Activated B cell treated with CpG ODN at 0.5 μM for 24 hours (primary cell): ENCODE measurements at regions not wholly inside any gene's neighbourhood (a gene's known extent, or its start where the extent isn't known, plus 50 kb on each side); places are given as distances from the start of the nearest gene placed in this dataset.

Source experiments
- ATAC-seq: fragments of 200-7000 bp; cut with Tn5 transposase; one replicate; pipeline ENCODE4 v1.10.0; 2021; ENCODE audit warnings: low read depth, mild to moderate bottlenecking, moderate library complexity
- CTCF ChIA-PET: fragments of 350-600 bp; sonication (Branson Sonifier 250); formaldehyde crosslinking; loops from one replicate; lab custom pipeline; 2021; ENCODE audit warnings: antibody characterized with exemption; lab: Charles Lee
- POLR2A ChIA-PET: fragments of 350-600 bp; sonication (Branson Sonifier 250); formaldehyde crosslinking; loops from one replicate; lab custom pipeline; 2021; ENCODE audit warnings: antibody characterized with exemption; lab: Charles Lee
- DNase-seq: peaks from one replicate; pipeline ENCODE4 v3.0.0; 2022
- H3K27ac Mint-ChIP-seq: one replicate; pipeline ENCODE4 v1.8.0; 2020; ENCODE audit warnings: mixed read lengths
- H3K27me3 Mint-ChIP-seq: one replicate; pipeline ENCODE4 v1.8.0; 2021; ENCODE audit warnings: mixed read lengths
- H3K36me3 Mint-ChIP-seq: one replicate; pipeline ENCODE4 v1.8.0; 2021; ENCODE audit warnings: low read depth, mixed read lengths
- H3K4me1 Mint-ChIP-seq: one replicate; pipeline ENCODE4 v1.8.0; 2021; ENCODE audit warnings: mixed read lengths
- H3K4me3 Mint-ChIP-seq: one replicate; pipeline ENCODE4 v1.8.0; 2020; ENCODE audit warnings: mild to moderate bottlenecking, mixed read lengths
- H3K9me3 Mint-ChIP-seq: one replicate; pipeline ENCODE4 v1.8.0; 2020; ENCODE audit warnings: mixed read lengths
- CTCF ChIP-seq: fragments of 200-600 bp; IDR thresholded peaks from one replicate; pipeline ENCODE4 v1.8.0; 2022; ENCODE audit warnings: antibody characterized with exemption, mild to moderate bottlenecking
- intact Hi-C: fragments of 100-400 bp; cut with micrococcal nuclease; formaldehyde crosslinking; loops from one replicate; pipeline ENCODE4 v1.15.1; 2024

DNA sequence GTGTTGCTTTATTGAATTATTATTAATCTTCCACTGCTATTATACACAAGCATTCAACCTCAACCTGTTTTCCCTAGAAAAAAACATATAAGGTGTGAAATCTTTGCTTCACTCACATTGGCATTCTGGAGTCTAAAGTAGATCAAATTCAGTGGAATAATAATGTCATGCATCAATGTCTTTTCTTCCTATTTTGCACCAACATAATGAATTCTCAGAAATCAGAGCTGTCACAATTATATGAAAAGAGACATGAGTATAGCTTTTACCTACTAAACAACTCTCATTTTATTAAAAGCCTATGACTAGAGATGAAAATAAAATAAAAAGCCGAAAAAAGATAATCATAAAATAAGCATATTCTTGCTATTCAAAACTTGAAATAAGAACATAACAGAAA lies 96.3 kb upstream of the QRFPR start:
- ChIA-PET POLR2A (no interaction called here), CTCF (no interaction called here)
- intact Hi-C loops, result no loop called here
- Mint-ChIP-seq H3K36me3 (no peaks in the 10 kb centered on the region), H3K4me1 (peaks cover 2% of the 10 kb centered on the region), H3K27me3 (no peaks in the 10 kb centered on the region), H3K27ac (no peak overlapping the region), H3K4me3 (no peak overlapping the region), H3K9me3 (no peaks in the 10 kb centered on the region)
- no peak for TF ChIP-seq CTCF
- ATAC-seq (no peak), DNase-seq (no peak)

GRCh38 chr4:121472937-121473721 lies 92.3 kb upstream of the QRFPR start:
- no peak overlapping the region for H3K27ac Mint-ChIP-seq
- peaks cover 2% of the 10 kb centered on the region for H3K4me1 Mint-ChIP-seq
- no peak overlapping the region for H3K4me3 Mint-ChIP-seq
- no peak for DNase-seq
- no peak for ATAC-seq
- ChIA-PET CTCF (no interaction called here), POLR2A (no interaction called here)
- no peaks in the 10 kb centered on the region for H3K36me3 Mint-ChIP-seq
- H3K9me3 Mint-ChIP-seq, result peaks cover 6% of the 10 kb centered on the region
- intact Hi-C loops, result no loop called here
- H3K27me3 Mint-ChIP-seq, result no peaks in the 10 kb centered on the region
- no peak for TF ChIP-seq CTCF

- Mint-ChIP-seq H3K27ac (no peak overlapping the region), H3K4me1 (no peaks in the 10 kb centered on the region), H3K36me3 (no peaks in the 10 kb centered on the region), H3K27me3 (no peaks in the 10 kb centered on the region), H3K9me3 (peaks cover 14% of the 10 kb centered on the region), H3K4me3 (no peak overlapping the region)
- DNase-seq (no peak), ATAC-seq (no peak)
- TF ChIP-seq CTCF, result no peak
- intact Hi-C loops, result no loop called here
- ChIA-PET POLR2A (no interaction called here), CTCF (no interaction called here)
Observed at GRCh38 chr4:121464854-121465253, 84.0 kb upstream of the QRFPR start.

DNA sequence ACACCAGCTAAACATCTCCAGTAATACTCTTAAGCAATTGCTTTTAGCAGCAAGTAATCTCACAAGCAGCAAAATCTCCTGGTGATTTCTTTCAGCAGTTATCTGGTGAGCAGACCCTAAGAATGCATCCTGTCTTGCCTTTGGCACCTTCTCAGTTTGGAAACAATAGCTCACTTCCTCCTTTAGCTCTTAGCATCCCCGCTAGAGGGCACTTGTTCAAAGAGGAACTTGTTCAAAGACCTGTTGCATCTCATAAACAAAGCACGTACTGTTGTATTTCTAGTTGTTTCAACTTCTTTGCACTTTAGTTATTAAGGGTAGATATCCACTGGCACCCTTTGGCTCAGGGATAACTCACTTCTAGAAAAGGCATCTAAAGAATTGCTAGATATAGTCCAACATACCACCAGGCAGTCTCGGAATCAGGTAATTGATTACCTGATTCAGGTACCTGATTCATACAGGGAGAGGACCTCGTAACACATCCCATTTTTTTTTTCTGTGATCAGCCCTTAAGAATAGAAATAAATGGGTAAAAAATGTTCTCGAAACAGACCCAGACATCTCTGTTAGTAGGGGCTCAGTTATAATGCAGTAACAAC lies 81.9 kb upstream of the QRFPR start:
- ChIA-PET POLR2A (no interaction called here), CTCF (interaction anchor here (0.8 to 2.0 kb wide), 7 partner anchors 12 to 277 kb away, joined by 3 to 6 read pairs (median 3); no protein-coding TSS in a partner anchor)
- Mint-ChIP-seq H3K27me3 (no peaks in the 10 kb centered on the region), H3K9me3 (peaks cover 6% of the 10 kb centered on the region), H3K27ac (no peak overlapping the region), H3K36me3 (no peaks in the 10 kb centered on the region), H3K4me3 (no peak overlapping the region), H3K4me1 (no peaks in the 10 kb centered on the region)
- no peak for TF ChIP-seq CTCF
- DNase-seq, result no peak
- intact Hi-C loops, result loop anchor here (1.0 kb wide), 1 partner anchor 264 kb away; no protein-coding TSS in a partner anchor
- ATAC-seq, result peak; percentile 31

DNA sequence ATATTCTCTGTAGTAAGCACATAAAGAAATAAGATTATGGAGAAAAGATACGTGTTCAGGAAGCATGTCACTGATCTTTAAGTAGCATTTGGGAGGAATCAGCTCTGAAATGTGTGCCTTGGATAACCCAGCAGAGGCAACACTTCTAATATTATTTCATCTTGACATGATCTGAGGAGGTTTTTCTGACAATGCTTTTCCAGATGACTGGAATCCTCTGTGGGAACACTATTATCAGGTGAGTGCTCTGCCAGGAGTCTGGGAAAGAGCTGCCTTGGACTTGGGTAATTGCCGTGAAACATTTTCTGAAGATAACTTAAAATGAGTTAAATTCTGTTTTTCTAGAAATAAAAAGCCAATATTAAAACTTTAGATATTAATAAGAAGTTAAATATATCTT lies 78.2 kb upstream of the QRFPR start:
- no peak overlapping the region for H3K4me3 Mint-ChIP-seq
- ChIA-PET POLR2A (no interaction called here), CTCF (no interaction called here)
- ATAC-seq (no peak), DNase-seq (no peak)
- intact Hi-C loops, result no loop called here
- no peaks in the 10 kb centered on the region for H3K36me3 Mint-ChIP-seq
- no peak for TF ChIP-seq CTCF
- no peak overlapping the region for H3K27ac Mint-ChIP-seq
- H3K27me3 Mint-ChIP-seq, result peaks cover 13% of the 10 kb centered on the region
- H3K4me1 Mint-ChIP-seq, result no peaks in the 10 kb centered on the region
- H3K9me3 Mint-ChIP-seq, result no peaks in the 10 kb centered on the region
